Common myeloid progenitor, CD34-positive (primary cell): ENCODE measurements at regions not wholly inside any gene's neighbourhood (a gene's known extent, or its start where the extent isn't known, plus 50 kb on each side); places are given as distances from the start of the nearest gene placed in this dataset.
A peak's percentile ranks its signal among the peaks of the same experiment; 100 is the strongest.

Experiments used
- CTCF ChIA-PET: fragments of 350-600 bp; sonication (Branson Sonifier 250); formaldehyde crosslinking; loops from one replicate; lab custom pipeline; 2021; ENCODE audit warnings: antibody characterized with exemption; lab: Charles Lee
- POLR2A ChIA-PET: fragments of 350-600 bp; sonication (Branson Sonifier 250); formaldehyde crosslinking; loops from one replicate; lab custom pipeline; 2021; ENCODE audit warnings: antibody characterized with exemption; lab: Charles Lee
- DNase-seq, 3 donors: peaks; one replicate each; pipeline versions ENCODE4 v3.0.0 to v3.0.0-alpha.2; 2013
- H3K27ac ChIP-seq, 2 experiments: 1 replicate in 1 of 2; 2 replicates in 1 of 2; pipeline ENCODE4 v1.7.0; 2013; ENCODE audit warnings: inconsistent platforms in 2 of 2, low read length in 2 of 2, mild to moderate bottlenecking in 2 of 2, low read depth in 1 of 2, moderate library complexity in 1 of 2; ENCODE audit not compliant: severe bottlenecking in 2 of 2, insufficient read depth in 1 of 2, poor library complexity in 1 of 2
- H3K27me3 ChIP-seq, 5 experiments: replicated peaks in 2 of 5; 1 replicate in 3 of 5; 2 replicates in 2 of 5; pipeline versions ENCODE4 v1.6.1 to v1.7.0; 2013; ENCODE audit warnings: low read length in 4 of 5, mild to moderate bottlenecking in 2 of 5, moderate library complexity in 2 of 5, inconsistent platforms in 1 of 5; ENCODE audit not compliant: insufficient read depth in 5 of 5, control insufficient read depth in 4 of 5
- H3K36me3 ChIP-seq, 4 experiments: 1 replicate in 2 of 4; 2 replicates in 2 of 4; pipeline versions ENCODE4 v1.6.1 to v1.7.0; 2013; ENCODE audit warnings: low read length in 3 of 4, control low read depth in 1 of 4, mild to moderate bottlenecking in 1 of 4; ENCODE audit not compliant: control insufficient read depth in 4 of 4, insufficient read depth in 4 of 4
- H3K4me1 ChIP-seq, 4 experiments: 1 replicate in 3 of 4; 2 replicates in 1 of 4; pipeline versions ENCODE4 v1.6.1 to v1.7.1; 2013; ENCODE audit warnings: low read length in 3 of 4, mild to moderate bottlenecking in 3 of 4, control low read depth in 1 of 4, inconsistent platforms in 1 of 4, moderate library complexity in 1 of 4; ENCODE audit not compliant: control insufficient read depth in 4 of 4, insufficient read depth in 4 of 4; ENCODE audit errors: control extremely low read depth in 1 of 4
- H3K4me3 ChIP-seq, 7 experiments: 1 replicate in 4 of 7; 2 replicates in 3 of 7; pipeline versions ENCODE4 v1.5.1 to v1.7.0; 2013; ENCODE audit warnings: mild to moderate bottlenecking in 7 of 7, low read length in 6 of 7, moderate library complexity in 6 of 7, inconsistent platforms in 2 of 7, low read depth in 2 of 7, control low read depth in 1 of 7; ENCODE audit not compliant: insufficient read depth in 4 of 7, control insufficient read depth in 1 of 7; ENCODE audit errors: extremely low read depth in 1 of 7
- H3K9me3 ChIP-seq, 5 experiments: 1 replicate in 4 of 5; 2 replicates in 1 of 5; pipeline versions ENCODE4 v1.6.1 to v1.7.1; 2013; ENCODE audit warnings: low read length in 4 of 5, mild to moderate bottlenecking in 2 of 5, inconsistent platforms in 1 of 5, low read depth in 1 of 5, moderate library complexity in 1 of 5; ENCODE audit not compliant: control insufficient read depth in 4 of 5, insufficient read depth in 2 of 5; ENCODE audit errors: control extremely low read depth in 1 of 5
- WGBS: methylation state at CpG from one replicate; pipeline ENCODE4 v1.1.5; 2013; ENCODE audit not compliant: insufficient coverage; 5-methylcytosine and 5-hydroxymethylcytosine counted together

GRCh38 chr7:157482025-157482424 lies 145.2 kb downstream of the DNAJB6 start:
- POLR2A ChIA-PET: no interaction called here
- no peaks in the 10 kb centered on the region for H3K9me3 ChIP-seq
- no peak overlapping the region for H3K27ac ChIP-seq
- H3K36me3 ChIP-seq: no peaks in the 10 kb centered on the region
- peak in 2 of 3 donors; percentile 56 to 82 for DNase-seq
- no peaks in the 10 kb centered on the region for H3K4me1 ChIP-seq
- CTCF ChIA-PET: no interaction called here
- peaks cover 0 to 14% (median 0%) of the 10 kb centered on the region in 5 experiments for H3K27me3 ChIP-seq
- WGBS: 100% methylated on average over 1 of the region's 8 CpGs
- no peak overlapping the region for H3K4me3 ChIP-seq

DNA sequence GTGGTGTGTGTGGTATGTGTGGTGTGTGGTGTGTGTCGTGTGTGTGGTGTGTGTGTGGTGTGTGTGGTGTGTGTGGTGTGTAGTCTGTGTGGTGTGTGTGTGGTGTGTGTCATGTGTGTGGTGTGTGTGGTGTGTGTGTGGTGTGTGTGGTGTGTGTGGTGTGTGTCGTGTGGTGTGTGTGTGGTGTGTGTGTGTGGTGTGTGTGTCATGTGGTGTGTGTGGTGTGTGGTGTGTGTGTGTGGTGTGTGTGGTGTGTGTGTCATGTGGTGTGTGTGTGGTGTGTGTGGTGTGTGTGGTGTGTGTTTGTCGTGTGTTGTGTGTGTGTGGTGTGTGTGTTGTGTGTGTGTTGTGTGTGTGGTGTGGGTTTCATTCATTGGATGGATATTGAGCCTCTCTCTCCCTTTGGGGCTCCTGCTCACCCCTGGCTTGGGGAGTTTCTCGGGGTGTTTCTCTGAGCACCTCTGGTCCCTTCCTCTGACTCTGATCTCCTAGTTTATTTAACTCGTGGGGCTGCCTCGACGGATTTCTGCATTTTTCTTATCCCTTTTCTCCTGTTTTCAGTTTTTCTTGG lies 145.8 kb downstream of the DNAJB6 start:
- H3K27me3 ChIP-seq: peaks cover 0 to 10% (median 0%) of the 10 kb centered on the region in 5 experiments
- ChIA-PET POLR2A (no interaction called here), CTCF (no interaction called here)
- DNase-seq: peak in 1 of 3 donors; percentile 31
- no peaks in the 10 kb centered on the region for H3K9me3 ChIP-seq
- H3K4me3 ChIP-seq: no peak overlapping the region
- no peak overlapping the region for H3K27ac ChIP-seq
- 72% methylated on average over 4 of the region's 7 CpGs for WGBS
- no peaks in the 10 kb centered on the region for H3K4me1 ChIP-seq
- H3K36me3 ChIP-seq: no peaks in the 10 kb centered on the region

DNA sequence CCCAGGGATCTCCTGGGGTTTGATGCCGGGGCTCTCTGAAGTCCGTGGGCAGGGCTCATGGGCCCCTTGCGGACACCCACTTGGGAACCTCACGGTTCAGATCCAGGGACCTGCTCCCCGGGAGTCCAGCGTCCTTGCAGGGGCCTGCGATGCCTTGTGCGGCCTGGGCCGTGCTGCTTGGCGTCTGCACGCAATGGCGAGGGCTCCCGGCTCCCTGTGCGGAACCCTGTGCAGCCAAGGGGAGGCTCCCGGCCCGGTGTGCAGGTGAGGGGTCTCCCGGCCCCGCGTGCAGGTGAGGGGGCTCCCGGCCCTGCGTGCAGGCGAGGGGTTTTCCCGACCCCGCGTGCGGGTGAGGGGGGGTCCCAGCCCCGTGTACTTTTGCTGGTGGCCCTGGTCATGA lies 146.7 kb downstream of the DNAJB6 start:
- Histone ChIP-seq H3K27ac (no peak overlapping the region), H3K36me3 (no peaks in the 10 kb centered on the region), H3K9me3 (no peaks in the 10 kb centered on the region), H3K27me3 (peaks cover 0 to 10% (median 0%) of the 10 kb centered on the region in 5 experiments), H3K4me1 (no peaks in the 10 kb centered on the region), H3K4me3 (no peak overlapping the region)
- DNase-seq: peak in 1 of 3 donors; percentile 35
- POLR2A ChIA-PET: no interaction called here
- CTCF ChIA-PET: interaction anchor here (1.0 kb wide), 1 partner anchor 22 kb away, joined by 3 read pairs; no protein-coding TSS in a partner anchor
- 75% methylated on average over 24 of the region's 27 CpGs for WGBS

- H3K9me3 ChIP-seq: no peaks in the 10 kb centered on the region
- ChIA-PET CTCF (interaction anchor here (1.0 kb wide), 1 partner anchor 21 kb away, joined by 3 read pairs; no protein-coding TSS in a partner anchor), POLR2A (no interaction called here)
- no peaks in the 10 kb centered on the region for H3K36me3 ChIP-seq
- 88% methylated on average over 7 of the region's 11 CpGs for WGBS
- H3K27ac ChIP-seq: no peak overlapping the region
- DNase-seq: no peak
- no peaks in the 10 kb centered on the region for H3K4me1 ChIP-seq
- H3K27me3 ChIP-seq: peaks cover 0 to 10% (median 0%) of the 10 kb centered on the region in 5 experiments
- H3K4me3 ChIP-seq: no peak overlapping the region
These were observed 147.2 kb downstream of the DNAJB6 start for GRCh38 chr7:157483971-157484410.

DNA sequence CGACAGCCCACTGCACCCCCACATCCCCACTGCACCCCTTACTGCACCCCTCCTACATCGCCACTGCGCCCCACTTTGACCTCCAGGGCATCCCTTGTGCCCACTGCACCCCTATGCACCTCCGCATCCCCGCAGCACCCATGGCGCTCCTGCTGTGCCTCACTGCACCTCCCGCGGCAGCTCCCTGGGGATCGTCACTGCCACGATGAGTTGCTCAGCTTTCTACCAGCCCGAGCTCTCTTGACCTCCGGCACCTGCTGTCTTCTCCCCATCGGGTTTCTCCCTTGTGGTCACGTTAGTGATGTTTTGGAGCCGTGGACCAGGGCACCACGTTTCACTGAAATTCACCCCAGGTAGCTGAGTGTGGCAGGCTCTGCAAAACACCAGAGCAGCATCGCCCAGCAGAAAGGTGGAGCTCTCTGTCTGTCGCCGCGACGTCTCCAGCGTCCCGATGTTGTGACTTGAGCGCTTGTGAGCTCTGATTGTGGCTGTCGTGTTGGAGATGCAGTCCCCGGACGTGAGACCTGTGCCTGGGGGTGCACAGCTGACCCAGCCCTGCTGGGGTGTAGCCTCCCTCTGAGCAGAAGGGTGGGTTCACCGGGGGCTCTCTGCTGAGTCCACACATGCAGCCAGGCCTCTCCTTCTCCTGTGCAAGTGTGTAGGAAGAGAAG lies 147.7 kb downstream of the DNAJB6 start:
- no peak for DNase-seq
- WGBS: 93% methylated on average over 25 of the region's 28 CpGs
- Histone ChIP-seq H3K4me1 (no peaks in the 10 kb centered on the region), H3K9me3 (no peaks in the 10 kb centered on the region), H3K36me3 (no peaks in the 10 kb centered on the region), H3K4me3 (no peak overlapping the region), H3K27me3 (peaks cover 0 to 10% (median 0%) of the 10 kb centered on the region in 5 experiments), H3K27ac (no peak overlapping the region)
- CTCF ChIA-PET: interaction anchor here (1.0 kb wide), 1 partner anchor 20 kb away, joined by 3 read pairs; no protein-coding TSS in a partner anchor
- POLR2A ChIA-PET: no interaction called here

DNA sequence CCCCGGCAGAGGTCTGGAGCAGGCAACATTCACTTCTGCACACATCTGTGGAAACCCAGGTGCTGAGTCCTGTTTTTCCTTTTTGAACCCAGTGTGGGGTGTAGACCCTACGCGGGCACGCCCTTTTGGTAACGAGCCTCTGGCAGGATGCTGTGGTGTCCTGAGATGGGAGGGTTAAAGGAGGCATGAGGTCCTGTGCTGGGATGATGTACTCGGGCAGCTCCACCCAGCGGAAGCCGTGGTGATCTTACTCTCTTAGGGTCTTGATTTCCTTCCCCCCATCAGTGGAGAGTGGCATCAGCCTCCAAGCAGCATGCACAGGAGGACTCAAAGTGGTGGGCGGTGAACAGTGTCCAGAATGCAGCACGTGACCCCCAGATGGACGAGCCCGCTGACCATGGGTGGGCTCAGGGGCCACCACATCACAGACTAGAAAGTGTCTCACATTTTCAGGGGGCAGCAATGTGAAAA lies 148.6 kb downstream of the DNAJB6 start:
- CTCF ChIA-PET: no interaction called here
- WGBS: 89% methylated on average over 11 of the region's 12 CpGs
- Histone ChIP-seq H3K9me3 (no peaks in the 10 kb centered on the region), H3K4me3 (no peak overlapping the region), H3K27me3 (peaks cover 0 to 10% (median 0%) of the 10 kb centered on the region in 5 experiments), H3K27ac (no peak overlapping the region), H3K36me3 (no peaks in the 10 kb centered on the region), H3K4me1 (peaks cover 0 to 6% (median 2%) of the 10 kb centered on the region in 4 experiments)
- POLR2A ChIA-PET: no interaction called here
- DNase-seq: no peak
